ENCODE measurements at regions not wholly inside any gene's neighbourhood (a gene's known extent, or its start where the extent isn't known, plus 50 kb on each side); places are given as distances from the start of the nearest gene placed in this dataset.

DNA sequence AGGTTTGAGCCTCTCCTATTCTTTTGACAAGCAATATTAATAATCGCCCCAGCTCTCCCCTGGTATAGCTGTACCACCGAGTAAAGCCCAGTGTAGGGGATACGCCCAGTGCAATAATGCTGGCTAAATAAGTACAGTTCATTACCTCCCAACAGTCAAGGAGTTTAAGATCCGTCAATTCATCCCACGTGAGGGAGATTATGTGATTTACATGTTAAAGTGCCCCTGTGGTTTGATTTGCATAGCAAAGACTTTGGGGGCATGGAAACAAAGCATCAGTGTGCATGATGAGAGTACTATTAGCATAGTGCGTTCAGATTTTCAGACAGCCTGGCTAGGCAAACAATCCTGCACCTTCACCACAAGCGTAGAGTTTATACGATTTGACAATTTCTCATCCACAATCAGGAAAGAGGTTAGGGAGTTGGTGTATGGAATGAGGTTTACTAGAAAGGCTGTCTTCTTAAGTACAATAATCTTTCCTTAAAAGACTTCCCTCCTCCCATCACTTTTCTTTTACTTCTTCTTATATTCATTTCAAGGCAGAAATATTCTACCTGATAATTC, 754.0 kb downstream of the DIAPH3 start:
- DNase-seq (no peak), ATAC-seq (ENCODE audit: poor library complexity) (no peak)
- ChIA-PET CTCF (no interaction called here), POLR2A (no interaction called here)
- H3K4me3 Mint-ChIP-seq = no peak overlapping the region
- no peak overlapping the region for H3K27ac Mint-ChIP-seq
- no peaks in the 10 kb centered on the region for H3K27me3 Mint-ChIP-seq
- Histone ChIP-seq H3K4me1 (ENCODE audit: insufficient read depth, low read length) (no peaks in the 10 kb centered on the region), H3K9me3 (ENCODE audit: control insufficient read depth in 1 of 2, insufficient read depth in 1 of 2, low read length in 2 of 2) (peaks cover 0 to 21% of the 10 kb centered on the region in 2 experiments), H3K36me3 (ENCODE audit: insufficient read depth, low read length) (no peaks in the 10 kb centered on the region), H3K4me3 (ENCODE audit: low read length) (no peak overlapping the region), H3K27ac (ENCODE audit: low read depth in 1 of 2, low read length in 2 of 2) (no peak overlapping the region), H3K27me3 (ENCODE audit: control insufficient read depth in 1 of 2, insufficient read depth in 2 of 2, low read length in 2 of 2) (no peaks in the 10 kb centered on the region)
- no peaks in the 10 kb centered on the region for H3K36me3 Mint-ChIP-seq (ENCODE audit: low read depth)
- peaks cover 14% of the 10 kb centered on the region for H3K9me3 Mint-ChIP-seq
- intact Hi-C loops (cut with DNase I, micrococcal nuclease) = no loop called here
- TF ChIP-seq, protein P1, sequence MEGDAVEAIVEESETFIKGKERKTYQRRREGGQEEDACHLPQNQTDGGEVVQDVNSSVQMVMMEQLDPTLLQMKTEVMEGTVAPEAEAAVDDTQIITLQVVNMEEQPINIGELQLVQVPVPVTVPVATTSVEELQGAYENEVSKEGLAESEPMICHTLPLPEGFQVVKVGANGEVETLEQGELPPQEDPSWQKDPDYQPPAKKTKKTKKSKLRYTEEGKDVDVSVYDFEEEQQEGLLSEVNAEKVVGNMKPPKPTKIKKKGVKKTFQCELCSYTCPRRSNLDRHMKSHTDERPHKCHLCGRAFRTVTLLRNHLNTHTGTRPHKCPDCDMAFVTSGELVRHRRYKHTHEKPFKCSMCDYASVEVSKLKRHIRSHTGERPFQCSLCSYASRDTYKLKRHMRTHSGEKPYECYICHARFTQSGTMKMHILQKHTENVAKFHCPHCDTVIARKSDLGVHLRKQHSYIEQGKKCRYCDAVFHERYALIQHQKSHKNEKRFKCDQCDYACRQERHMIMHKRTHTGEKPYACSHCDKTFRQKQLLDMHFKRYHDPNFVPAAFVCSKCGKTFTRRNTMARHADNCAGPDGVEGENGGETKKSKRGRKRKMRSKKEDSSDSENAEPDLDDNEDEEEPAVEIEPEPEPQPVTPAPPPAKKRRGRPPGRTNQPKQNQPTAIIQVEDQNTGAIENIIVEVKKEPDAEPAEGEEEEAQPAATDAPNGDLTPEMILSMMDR (IDR thresholded peaks at IDR 0.05) = no peak
- H3K4me1 Mint-ChIP-seq (ENCODE audit: low read depth) = peaks cover 22% of the 10 kb centered on the region

DNA sequence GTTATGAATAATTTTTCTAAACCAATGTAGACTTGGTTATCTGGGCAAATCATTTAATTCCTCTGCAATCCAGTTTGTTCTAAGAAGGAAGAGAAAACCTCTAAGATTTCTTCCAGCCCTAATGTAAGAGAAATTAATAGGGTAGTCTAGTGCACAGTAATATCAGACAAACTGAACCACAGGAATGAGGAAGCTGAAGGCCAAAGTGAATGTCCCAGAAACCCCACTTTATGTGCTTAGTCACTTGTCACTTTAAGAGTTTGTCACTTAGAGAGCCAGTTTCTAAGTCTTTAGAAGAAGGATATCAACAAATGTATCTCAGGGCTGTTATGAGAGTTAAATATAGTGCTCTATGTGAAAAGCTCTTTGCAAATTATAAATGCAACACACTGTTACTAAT, 750.6 kb downstream of the DIAPH3 start:
- no peak for ATAC-seq (ENCODE audit: poor library complexity)
- H3K36me3 ChIP-seq (ENCODE audit: insufficient read depth, low read length) = no peaks in the 10 kb centered on the region
- no peak overlapping the region for H3K27ac Mint-ChIP-seq
- POLR2A ChIA-PET = no interaction called here
- no peak overlapping the region for H3K4me3 ChIP-seq (ENCODE audit: low read length)
- intact Hi-C loops (cut with DNase I, micrococcal nuclease) = no loop called here
- H3K4me3 Mint-ChIP-seq = no peak overlapping the region
- no peak for DNase-seq
- CTCF ChIA-PET = no interaction called here
- no peaks in the 10 kb centered on the region for H3K9me3 Mint-ChIP-seq
- no peaks in the 10 kb centered on the region for H3K27me3 ChIP-seq (ENCODE audit: control insufficient read depth in 1 of 2, insufficient read depth in 2 of 2, low read length in 2 of 2)
- no peaks in the 10 kb centered on the region for H3K4me1 Mint-ChIP-seq (ENCODE audit: low read depth)
- H3K9me3 ChIP-seq (ENCODE audit: control insufficient read depth in 1 of 2, insufficient read depth in 1 of 2, low read length in 2 of 2) = no peaks in the 10 kb centered on the region
- H3K4me1 ChIP-seq (ENCODE audit: insufficient read depth, low read length) = no peaks in the 10 kb centered on the region
- TF ChIP-seq, protein P1 (IDR thresholded peaks at IDR 0.05) = no peak
- H3K27me3 Mint-ChIP-seq = peaks cover 5% of the 10 kb centered on the region
- H3K36me3 Mint-ChIP-seq (ENCODE audit: low read depth) = no peaks in the 10 kb centered on the region
- no peak overlapping the region for H3K27ac ChIP-seq (ENCODE audit: low read depth in 1 of 2, low read length in 2 of 2)

DNA sequence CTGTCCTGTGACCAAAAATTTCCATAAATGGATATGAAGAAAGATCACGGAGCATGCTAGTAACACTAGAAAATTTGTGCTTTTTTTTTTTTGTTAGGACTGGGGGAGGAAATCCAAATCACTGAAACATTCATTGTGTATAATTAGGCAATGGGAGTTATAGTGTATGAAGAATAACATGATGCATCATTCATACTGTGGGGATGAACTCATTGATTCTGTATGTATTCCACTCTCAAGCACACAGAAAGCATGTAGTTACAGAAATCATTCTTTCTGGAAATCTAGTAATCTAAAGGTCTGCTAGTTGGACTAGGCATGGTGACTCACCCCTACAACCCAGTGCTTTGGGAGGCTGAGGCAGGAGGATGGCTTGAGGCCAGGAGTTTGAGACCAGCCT, 749.7 kb downstream of the DIAPH3 start:
- no peaks in the 10 kb centered on the region for H3K36me3 Mint-ChIP-seq (ENCODE audit: low read depth)
- Histone ChIP-seq H3K36me3 (ENCODE audit: insufficient read depth, low read length) (no peaks in the 10 kb centered on the region), H3K4me1 (ENCODE audit: insufficient read depth, low read length) (no peaks in the 10 kb centered on the region), H3K4me3 (ENCODE audit: low read length) (no peak overlapping the region), H3K27me3 (ENCODE audit: control insufficient read depth in 1 of 2, insufficient read depth in 2 of 2, low read length in 2 of 2) (no peaks in the 10 kb centered on the region), H3K27ac (ENCODE audit: low read depth in 1 of 2, low read length in 2 of 2) (no peak overlapping the region), H3K9me3 (ENCODE audit: control insufficient read depth in 1 of 2, insufficient read depth in 1 of 2, low read length in 2 of 2) (no peaks in the 10 kb centered on the region)
- peaks cover 5% of the 10 kb centered on the region for H3K27me3 Mint-ChIP-seq
- ATAC-seq (ENCODE audit: poor library complexity) (no peak), DNase-seq (no peak)
- intact Hi-C loops (cut with DNase I, micrococcal nuclease) = no loop called here
- TF ChIP-seq, protein P1 (IDR thresholded peaks at IDR 0.05) = no peak
- H3K27ac Mint-ChIP-seq = no peak overlapping the region
- no peaks in the 10 kb centered on the region for H3K4me1 Mint-ChIP-seq (ENCODE audit: low read depth)
- CTCF ChIA-PET = no interaction called here
- no peak overlapping the region for H3K4me3 Mint-ChIP-seq
- no peaks in the 10 kb centered on the region for H3K9me3 Mint-ChIP-seq
- POLR2A ChIA-PET = no interaction called here

Data from CD4-positive, alpha-beta T cell (primary cell).